DMS53 (cell line): ENCODE measurements at regions not wholly inside any gene's neighbourhood (a gene's known extent, or its start where the extent isn't known, plus 50 kb on each side); places are given as distances from the start of the nearest gene placed in this dataset.
"Not testable (repeated sequence)": the region's sequence is repeated elsewhere in the genome, so short reads cannot be mapped to it uniquely, and the experiment has no call there.

Source experiments
- DNase-seq: peaks from one replicate; lab custom pipeline; 2025; lab: John Stamatoyannopoulos, UW

DNA sequence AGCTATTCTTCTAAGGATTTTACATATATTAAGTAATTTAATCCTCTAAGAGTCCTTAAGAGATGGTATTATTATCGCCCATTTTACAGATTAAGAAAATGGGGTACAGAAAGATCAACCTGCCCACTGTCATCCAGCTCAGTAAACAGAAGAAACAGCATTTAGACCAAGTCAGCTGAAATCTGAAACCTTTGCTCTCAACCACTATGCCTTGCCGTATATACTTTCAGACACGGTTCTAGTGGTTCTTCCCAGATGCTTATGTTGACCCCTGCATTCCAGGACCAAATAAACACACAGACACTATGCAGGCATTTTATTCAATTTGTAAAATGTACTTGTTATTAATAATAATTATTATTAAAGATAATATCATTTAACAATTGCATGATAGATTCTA lies 854.8 kb downstream of the KCNJ2 start:
- peak; percentile 63 for DNase-seq

DNA sequence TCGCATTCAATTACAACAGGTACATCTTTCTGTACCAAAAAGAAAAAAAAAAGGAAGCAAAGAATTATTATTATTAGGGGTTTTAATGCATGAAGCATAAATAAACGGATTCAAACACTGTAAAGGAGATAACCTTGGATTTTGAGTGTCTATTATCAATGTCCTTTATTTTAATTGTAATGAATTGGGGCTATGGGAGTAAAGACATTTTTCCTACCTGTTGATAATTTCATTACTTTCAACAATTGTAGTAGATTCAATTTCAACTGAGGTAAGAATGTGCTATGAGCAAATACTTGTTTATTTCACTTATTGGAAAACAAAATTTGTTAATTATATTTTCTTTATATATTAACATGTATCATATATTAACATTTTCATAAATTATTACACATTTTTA lies 855.6 kb downstream of the KCNJ2 start:
- DNase-seq = no peak

DNA sequence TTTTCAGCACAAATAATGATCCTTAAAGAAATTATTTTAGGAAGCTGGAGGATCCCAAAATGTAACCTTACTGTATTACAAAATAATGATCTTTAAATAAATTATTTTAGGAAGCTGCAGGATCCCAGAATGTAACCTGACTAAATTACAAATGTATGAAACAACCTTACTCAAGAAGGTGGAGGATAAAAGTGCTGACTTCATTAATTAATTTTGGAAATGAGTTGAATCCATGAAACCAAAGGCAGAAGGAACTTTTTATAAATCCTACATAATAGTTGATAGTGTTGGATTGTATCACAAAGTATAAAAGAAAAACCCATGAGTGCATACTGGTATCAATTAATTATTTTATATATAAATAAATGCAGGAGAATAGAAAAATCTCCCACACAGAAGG lies 859.9 kb downstream of the KCNJ2 start:
- DNase-seq = no peak

DNA sequence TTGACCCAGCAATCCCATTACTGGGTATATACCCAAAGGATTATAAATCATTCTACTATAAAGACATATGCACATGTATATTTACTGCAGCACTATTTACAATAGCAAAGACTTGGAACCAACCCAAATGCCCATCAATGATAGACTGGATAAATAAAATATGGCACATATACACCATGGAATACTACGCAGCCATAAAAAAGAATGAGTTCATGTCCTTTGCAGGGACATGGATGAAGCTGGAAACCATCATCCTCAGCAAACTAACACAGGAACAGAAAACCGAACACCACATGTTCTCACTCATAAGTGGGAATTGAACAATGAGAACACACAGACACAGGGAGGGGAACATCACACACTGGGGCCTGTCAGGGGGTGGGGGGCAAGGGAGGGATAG lies 862.0 kb downstream of the KCNJ2 start:
- DNase-seq = not testable (repeated sequence)

DNA sequence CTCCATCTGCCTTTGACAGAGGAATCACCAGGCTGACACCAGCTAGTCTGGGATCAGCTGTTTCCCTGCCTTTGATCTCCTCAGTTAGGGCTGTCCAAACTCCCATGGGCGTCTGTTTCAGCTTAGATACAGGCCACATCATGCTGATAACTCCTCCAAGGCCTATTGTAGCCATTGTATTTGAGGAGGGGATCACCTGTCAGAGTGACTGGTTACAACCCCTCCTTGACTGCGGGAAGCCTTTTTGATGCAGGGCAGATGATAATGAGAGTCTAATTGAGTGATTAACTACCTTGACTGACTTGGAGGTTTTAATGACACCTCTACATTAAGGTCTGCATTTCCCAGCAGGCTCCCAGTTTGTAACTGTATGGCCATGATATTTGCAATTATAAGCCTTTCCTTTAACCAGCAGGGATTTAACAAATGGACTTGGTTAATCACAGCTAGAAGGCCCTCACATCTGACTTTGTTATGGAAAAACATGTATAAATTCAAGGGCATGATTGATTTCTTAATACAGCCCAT lies 863.5 kb downstream of the KCNJ2 start:
- no peak for DNase-seq

DNA sequence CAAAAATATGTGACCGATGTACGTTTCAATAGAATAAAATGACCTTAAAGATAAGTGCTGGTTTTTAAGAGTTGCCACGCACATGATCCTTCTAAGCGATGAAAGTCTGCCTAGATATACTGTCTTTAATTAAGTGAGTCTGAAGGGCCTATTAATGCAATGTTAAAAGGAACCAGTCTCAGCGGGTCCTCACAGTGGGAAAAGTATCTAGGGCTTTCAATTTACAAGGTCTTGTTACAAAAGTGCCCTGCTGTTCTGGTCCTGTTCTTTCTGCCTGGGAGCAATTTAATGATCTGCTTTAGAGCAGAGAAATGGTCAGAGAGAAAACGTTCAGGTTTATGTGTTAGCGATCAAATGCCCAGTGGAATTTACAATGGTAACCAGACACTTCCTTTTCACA lies 864.0 kb downstream of the KCNJ2 start:
- DNase-seq = no peak

DNA sequence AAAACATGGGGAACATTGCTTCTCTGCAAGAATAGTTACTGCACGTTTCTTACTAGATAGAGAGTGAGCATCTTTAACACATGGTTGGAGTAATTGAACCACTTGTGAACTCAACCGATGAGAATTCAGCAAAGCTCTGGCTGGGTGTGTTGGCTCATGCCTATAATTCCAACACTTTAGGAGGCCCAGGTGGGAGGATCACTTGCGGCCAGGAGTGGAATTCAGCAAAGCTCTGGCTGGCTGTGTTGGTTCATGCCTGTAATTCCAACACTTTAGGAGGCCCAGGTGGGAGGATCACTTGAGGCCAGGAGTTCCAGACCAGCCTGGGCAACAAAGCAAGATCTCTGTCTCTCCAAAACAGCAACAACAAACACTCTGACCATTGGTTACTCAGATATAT lies 865.9 kb downstream of the KCNJ2 start:
- no peak for DNase-seq

DNA sequence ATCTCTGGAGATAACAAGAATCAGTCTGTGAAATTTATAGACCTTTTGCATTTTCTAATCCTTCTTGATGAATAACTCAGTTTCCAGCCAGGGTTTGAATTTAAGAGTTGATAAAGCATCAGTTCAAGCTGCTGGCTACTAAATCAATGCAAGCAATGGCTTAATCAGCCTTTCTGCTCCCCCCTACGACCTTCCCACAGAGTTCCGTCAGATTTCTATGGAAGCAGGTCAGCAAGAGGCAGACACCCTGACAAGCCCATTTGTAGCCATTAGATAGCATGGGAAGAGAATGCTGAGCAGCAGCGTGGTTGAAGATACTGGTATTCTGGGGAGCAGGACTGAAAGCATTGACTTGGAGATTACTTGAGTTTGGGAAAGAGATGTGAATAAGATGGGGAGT lies 868.1 kb downstream of the KCNJ2 start:
- DNase-seq = no peak

DNA sequence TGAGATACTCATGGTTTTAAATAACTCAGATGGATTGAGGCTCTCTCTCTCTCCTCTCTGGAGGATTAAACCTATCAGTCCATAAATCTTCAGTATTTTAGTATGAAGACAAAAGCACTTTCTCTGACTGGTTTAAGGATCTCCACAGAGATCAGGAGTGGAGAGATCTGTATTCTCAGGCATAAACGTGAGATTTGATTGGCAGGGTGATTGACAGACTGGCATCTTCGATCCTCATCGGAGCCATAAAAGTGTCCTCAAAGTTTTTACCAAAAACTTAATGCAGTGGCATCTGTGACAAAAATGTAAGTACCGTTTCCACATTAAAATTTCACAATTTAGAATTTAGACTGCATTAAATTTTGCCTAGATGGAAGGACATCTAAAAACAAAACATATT lies 870.1 kb downstream of the KCNJ2 start:
- no peak for DNase-seq

DNA sequence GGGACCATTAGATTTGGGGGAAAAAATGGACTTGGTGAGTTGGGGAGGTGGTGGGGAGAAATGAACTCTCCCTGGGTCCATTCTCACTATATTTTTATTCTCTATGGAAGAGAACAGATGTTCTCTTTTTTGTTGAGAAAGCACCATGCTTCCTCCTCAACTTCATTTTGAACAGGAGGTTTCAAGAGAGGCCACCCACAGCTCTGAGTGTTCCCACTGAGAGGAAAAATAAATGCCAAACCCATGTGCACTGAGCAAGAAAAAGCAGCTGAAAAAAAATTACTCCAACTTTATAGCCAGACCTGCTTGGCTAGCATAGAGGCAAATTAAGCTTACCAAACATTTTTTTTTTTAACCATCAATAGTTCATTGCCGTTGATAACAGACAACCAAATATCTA lies 883.6 kb downstream of the KCNJ2 start:
- DNase-seq = no peak

DNA sequence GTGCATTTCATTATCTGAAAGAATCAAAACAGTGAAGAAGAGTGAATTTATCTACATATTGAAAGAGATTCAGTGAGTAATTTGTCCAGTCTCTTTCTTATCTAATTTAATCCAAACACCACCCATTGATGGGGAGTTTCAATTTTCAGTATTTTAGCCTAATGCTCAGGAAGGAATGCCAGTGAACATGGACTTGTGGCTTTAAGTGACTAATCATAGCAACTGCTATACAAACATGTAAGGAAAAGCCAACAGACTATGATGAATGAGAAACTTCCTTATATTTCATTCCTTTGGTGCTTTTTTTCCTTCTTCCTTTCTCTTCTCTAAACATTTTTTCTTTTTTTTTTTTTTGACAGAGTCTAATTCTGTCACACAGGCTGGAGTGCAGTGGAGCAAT lies 885.8 kb downstream of the KCNJ2 start:
- DNase-seq = peak; percentile 31

DNA sequence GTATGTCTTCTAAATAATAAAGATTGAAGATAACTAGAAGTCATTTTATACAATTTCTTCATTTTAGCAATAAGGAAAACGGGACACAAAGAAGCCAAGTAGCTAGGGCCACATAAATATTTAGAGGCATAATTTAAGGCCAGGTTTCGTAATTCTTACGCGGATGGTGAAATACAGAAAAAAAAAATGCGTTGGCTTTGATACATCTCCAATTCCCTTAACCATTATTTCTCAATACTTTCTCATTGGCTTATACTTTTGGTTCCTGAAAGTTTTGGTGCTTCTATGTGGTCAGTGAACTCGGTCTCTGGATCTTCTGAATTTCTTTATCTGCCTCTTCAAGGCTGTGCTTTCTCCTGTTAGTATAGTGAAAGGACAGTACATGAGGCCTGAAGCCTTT lies 888.1 kb downstream of the KCNJ2 start:
- no peak for DNase-seq

DNA sequence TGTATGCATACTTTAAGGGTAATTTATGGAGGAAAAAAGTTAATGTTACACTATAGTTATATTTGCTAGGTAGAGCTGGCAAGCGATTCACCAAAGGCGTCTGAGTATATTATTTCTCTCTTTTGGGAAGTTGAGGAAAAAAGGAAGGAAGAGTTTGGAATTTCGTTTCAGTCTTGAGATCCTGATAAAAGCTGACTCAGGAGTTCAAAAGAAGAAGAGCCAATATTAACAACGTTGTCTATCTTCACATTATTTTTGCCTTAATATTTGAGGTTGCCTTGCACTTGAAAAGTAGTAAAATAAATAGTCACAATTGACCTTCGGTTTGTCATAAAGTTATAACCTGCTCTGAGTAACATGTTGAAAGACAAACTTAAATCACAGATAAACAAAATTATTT lies 888.6 kb downstream of the KCNJ2 start:
- DNase-seq = no peak

DNA sequence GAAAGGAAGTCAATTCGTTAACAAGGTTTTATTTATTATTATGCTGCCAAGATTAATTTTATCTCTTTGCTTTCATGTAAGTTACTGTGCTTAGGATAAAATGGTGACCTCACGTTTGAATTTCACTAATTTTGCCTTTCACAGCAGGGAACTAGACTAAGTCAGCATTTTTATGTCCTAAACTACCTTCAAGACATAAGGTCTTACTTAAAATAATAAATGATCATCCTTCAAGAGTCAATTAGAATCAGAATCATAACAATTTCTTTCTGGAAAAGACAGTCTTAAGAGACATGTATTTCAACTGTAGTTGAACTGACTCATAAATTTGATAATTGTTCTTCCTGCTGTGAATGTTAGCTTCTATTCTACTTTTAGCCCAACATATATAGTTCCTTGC lies 893.8 kb downstream of the KCNJ2 start:
- no peak for DNase-seq

DNA sequence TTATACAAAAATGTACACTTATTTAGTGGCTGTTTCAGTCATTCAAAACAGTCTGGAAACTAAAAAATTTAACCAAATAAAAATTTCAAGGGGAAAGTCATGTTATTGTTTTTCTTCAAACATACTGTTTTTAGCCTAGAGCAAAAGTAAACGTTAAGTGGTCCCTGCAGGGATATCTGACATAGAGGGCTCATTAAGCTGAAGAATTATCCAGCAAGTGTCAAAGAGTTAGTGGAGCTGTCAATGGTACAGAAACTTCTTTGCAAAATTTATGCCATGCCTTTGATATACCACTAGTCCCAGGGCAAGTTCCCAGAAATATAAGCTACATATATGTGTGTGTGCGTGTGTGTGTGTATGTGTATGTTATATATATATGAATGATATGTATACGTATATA lies 894.2 kb downstream of the KCNJ2 start:
- DNase-seq = no peak

DNA sequence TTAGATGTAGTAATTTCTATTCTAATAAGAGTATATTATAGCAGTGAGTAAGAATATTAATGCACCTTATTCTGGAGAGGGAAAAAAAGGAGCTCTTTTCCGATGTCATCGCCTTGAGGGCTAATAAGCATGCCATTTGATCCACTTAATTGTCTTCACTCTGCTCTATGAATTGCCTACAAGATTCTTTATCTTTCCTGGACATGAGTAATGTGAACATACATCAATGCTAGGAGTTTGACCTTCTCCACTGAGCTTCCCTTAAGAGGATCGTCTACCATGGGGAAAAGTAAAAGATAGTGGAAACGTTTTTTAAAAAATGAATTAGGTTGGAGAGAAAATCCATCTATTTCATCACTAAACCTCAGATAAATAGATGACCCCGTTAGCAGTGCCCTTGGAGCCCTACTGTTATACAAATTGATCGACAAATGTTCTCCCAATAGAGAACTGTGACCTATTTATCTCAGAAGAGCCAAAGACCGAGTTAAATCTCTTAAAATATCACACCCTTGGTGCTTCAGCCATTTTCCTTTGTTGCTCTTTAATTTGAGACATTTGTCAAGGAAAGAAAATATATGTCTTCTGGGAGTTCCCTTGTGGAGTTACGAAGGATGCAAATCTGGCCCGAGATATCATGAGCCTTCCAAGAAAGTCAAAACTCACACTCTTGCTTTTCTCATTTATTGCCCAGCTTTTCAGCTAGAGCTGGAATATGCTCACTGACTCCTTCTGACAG lies 898.5 kb downstream of the KCNJ2 start:
- DNase-seq = no peak

DNA sequence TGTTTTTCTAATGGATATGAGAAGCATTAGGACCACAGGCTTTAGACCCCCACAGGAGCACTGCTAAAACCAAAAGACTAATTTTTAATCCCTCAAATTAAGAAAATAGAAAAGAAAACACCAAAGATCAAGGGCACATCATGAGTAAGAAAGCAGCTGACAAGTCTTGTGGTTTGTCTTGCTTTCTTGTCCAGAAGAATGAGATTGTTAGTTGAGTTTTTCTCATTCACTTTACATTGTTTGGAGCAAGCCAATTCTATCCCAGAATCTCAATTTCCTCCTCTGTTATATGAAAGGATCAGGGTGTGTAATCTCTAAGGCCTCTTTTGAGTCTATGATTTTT lies 899.0 kb downstream of the KCNJ2 start:
- DNase-seq = no peak

DNA sequence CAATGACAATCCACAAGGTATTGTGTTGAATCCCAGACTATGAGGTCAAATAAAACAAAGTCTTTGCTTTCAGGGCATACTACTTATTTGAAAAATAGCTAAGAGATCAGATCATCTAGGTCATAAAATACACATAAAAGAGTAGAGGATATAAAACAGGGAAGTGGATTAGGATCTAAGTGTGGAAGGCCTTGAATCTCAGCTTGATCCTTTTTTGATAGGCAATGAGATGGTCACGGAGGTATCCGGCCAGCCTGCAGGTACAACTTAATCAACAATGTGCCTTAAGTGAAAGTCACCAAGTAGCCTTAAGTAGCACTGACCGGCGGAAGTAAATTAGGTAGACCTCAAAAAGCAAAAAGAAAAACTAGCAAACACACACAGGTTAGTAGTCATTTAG lies 901.7 kb downstream of the KCNJ2 start:
- no peak for DNase-seq

DNA sequence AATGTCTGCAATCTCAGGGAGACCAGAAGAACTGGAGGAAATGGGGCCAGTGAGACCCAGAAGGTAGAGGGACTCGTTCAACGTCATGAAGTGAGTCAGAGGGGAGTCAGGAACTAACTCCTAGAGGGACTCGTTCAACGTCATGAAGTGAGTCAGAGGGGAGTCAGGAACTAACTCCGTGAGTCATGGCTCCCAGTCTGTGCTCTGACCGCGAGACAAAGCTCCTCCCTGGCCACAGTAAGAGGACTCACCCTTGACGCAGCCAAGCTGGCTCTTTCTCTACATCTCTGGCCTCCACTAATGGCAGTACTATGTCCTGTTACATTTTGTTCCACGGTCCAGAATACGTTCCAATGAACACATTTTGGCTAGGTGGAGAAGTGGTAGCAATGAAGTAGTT lies 902.5 kb downstream of the KCNJ2 start:
- peak; percentile 92 for DNase-seq

DNA sequence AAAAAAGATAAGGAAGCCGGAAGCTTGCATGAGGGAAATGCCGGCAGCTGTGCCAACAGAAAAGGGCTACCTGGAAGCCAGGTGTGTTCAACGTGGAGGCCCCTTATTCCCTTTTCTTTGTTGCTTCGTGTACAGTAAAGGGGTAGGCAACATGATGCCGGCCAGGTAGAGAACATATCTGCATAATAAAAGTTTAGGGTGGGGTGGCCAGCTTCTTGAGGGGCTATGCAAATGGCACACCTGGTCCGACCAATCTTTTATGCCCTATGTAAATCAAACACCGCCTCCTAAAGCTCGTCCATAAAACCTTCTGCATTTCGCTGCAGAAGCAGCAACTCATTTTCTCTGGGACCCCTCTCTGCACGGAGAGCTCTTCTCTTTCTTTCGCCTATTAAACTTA lies 911.6 kb downstream of the KCNJ2 start:
- DNase-seq = peak; percentile 95

DNA sequence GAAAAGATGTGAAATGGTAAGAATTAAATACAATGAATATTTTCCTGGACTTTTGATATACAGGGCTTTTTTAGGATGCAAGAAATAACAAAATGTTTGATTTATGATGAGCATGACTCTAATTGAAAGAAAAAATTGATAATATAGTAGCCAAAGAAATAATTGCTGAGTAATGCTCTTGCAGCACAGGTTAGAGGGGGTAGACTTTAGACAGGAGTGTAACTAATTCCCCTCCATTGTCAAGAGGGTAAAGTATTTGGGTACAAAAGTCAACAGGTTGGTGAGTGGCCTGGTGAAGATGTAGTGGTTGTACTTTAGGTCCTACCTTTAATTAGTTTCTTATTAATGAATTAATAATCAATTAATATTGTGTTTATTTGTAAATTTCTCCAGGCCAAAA lies 912.3 kb downstream of the KCNJ2 start:
- peak; percentile 80 for DNase-seq

DNA sequence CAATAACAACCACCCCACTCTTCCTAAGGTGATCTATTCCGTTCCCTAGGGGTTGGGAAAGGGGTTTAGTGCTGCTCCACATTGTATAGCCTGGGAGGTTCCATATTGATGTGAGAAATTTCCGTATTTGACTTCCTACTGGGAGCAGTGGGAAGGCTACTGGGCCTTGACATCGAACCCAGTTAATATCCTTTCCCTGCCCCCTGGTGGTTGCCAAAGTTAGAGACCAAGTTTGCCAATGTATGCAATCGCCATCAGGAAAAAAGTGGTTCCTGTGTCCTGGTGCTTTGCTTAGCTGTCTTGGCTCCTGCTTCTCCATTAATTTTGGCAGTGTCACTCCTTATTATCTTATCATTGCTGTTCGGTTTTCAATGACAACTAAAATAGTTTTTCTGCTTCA lies 914.9 kb downstream of the KCNJ2 start:
- DNase-seq = peak; percentile 82

DNA sequence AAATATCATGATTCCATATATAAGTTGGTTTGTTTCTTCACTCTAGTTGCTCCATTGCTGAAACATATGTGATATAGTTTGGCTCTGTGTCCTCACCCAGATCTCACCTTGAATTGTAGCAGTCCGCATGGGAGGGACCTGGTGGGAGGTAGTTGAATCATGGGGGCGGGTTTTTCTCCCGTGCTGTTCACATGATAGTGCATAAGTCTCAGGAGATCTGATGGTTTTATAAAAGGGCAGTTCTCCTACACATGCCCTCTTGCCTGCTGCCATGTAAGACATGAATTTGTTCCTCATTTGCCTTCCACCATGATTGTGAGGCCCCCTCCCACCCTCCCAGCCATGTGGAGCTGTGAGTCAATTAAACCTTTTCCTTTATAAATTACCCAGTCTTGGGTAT lies 915.5 kb downstream of the KCNJ2 start:
- no peak for DNase-seq

DNA sequence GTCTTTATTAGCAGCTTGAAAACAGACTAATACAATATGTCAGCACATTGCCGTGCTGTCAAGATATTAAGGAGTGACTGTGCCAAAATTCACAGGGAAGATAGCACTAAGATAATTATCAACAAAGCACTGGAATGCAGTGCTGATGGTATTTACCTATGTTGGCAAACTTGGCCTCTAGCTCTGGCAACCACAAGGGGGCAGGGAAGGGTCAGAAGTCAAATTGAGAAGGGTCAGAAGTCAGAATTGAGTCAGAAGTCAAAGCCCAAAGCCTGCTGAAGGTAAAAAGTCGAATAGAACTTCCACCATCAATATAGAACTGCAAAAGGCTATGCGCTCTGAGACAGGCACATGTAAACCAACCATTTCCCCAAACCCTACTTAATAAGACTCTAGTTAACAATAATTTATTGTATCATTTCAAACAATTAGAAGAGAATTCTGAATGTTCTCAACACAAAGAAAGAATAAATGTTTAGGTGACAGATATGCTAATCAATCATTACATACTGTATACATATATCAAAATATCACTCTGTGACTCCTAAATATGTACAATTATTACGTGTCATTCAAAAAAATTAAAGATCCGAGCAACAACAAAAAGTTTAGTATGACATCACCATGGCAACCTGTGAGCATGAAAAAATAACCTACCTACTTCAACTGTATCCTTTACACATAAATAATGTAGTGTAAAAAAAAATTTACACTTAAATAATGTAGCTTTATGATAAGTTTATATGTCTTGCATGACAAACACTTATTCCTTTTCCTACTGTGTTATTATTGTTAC lies 916.1 kb downstream of the KCNJ2 start:
- DNase-seq = peak; percentile 75
